ENCODE measurements at regions not wholly inside any gene's neighbourhood (a gene's known extent, or its start where the extent isn't known, plus 50 kb on each side); places are given as distances from the start of the nearest gene placed in this dataset.

DNA sequence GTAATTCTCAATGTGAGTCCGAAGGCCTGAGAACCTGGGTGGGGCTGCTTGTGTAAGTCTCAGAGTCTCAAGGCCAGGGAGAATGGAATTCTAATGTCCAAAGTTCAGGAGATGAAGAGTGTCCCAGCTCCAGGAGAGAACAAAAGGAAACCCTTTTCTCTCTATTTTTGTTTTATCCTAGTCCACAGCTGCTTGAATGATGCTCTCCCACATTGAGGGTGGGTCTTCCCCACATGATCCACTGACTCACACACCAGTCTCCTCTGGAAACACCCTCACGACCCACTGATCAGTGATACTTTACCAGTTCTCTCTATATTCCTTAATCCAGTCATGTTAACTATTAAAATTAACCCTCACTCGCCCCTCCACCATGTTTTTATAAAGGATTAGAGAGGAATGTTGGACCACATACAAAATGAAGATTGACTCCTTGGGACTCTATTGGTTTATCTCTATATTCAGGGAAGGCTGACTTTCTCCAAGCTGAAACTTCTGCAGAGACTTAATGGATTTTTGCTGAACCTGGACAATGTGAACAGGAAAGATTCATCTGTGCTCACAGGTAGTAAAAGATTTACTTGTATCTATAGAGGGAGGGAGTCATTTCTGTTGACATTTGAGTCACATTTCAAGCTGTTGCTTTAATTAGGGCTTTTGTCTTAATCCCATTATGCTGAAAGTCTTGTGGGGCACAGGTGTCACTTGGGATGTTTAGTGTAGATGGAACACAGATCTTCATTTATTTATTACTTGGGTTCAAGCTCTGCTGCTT lies 1061.0 kb upstream of the TMEM132C start:
- ATAC-seq (no peak), DNase-seq (no peak)
- Histone ChIP-seq H3K27me3 (peaks cover 0 to 13% (median 0%) of the 10 kb centered on the region in 9 donors), H3K4me3 (no peak overlapping the region), H3K36me3 (no peaks in the 10 kb centered on the region), H3K4me1 (no peaks in the 10 kb centered on the region), H3K9me3 (peaks cover 0 to 6% (median 0%) of the 10 kb centered on the region in 12 donors), H3K27ac (no peak overlapping the region)
- WGBS, 4 donors = 56 to 63% (median 59%) methylated on average over 3 of the region's 3 CpGs
- no peak for TF ChIP-seq POLR2A (IDR thresholded peaks at IDR 0.05)
- TF ChIP-seq, protein P1, sequence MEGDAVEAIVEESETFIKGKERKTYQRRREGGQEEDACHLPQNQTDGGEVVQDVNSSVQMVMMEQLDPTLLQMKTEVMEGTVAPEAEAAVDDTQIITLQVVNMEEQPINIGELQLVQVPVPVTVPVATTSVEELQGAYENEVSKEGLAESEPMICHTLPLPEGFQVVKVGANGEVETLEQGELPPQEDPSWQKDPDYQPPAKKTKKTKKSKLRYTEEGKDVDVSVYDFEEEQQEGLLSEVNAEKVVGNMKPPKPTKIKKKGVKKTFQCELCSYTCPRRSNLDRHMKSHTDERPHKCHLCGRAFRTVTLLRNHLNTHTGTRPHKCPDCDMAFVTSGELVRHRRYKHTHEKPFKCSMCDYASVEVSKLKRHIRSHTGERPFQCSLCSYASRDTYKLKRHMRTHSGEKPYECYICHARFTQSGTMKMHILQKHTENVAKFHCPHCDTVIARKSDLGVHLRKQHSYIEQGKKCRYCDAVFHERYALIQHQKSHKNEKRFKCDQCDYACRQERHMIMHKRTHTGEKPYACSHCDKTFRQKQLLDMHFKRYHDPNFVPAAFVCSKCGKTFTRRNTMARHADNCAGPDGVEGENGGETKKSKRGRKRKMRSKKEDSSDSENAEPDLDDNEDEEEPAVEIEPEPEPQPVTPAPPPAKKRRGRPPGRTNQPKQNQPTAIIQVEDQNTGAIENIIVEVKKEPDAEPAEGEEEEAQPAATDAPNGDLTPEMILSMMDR (IDR thresholded peaks at IDR 0.05) = no peak
- intact Hi-C loops (cut with DNase I) = no loop called here

DNA sequence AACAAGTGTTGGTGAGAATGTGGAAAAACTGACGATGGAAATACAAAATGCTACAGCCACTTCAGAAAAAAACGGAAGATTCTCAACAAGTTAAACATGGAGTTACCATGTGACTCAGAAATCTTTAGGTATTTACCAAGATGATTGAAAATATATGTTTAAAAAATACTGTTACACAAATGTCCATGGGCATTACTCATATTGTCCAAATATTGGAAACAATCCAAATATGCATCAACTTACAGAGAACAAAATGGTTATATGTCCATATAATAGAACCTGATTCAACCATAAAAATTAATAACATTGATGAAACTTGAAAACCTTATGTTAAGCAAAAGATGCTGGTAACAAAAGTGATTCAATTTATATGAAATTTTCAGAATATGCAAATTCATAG lies 1057.7 kb upstream of the TMEM132C start:
- no peaks in the 10 kb centered on the region for H3K4me1 ChIP-seq
- H3K36me3 ChIP-seq = no peaks in the 10 kb centered on the region
- no peak for ATAC-seq
- peaks cover 0 to 13% (median 0%) of the 10 kb centered on the region in 9 donors for H3K27me3 ChIP-seq
- DNase-seq = no peak
- TF ChIP-seq POLR2A (IDR thresholded peaks at IDR 0.05) = no peak
- TF ChIP-seq, protein P1 (IDR thresholded peaks at IDR 0.05) = no peak
- WGBS, 4 donors = 85 to 89% (median 87%) methylated on average over 2 of the region's 2 CpGs
- H3K4me3 ChIP-seq = no peak overlapping the region
- H3K9me3 ChIP-seq = no peaks in the 10 kb centered on the region
- intact Hi-C loops (cut with DNase I) = no loop called here
- H3K27ac ChIP-seq = no peak overlapping the region

DNA sequence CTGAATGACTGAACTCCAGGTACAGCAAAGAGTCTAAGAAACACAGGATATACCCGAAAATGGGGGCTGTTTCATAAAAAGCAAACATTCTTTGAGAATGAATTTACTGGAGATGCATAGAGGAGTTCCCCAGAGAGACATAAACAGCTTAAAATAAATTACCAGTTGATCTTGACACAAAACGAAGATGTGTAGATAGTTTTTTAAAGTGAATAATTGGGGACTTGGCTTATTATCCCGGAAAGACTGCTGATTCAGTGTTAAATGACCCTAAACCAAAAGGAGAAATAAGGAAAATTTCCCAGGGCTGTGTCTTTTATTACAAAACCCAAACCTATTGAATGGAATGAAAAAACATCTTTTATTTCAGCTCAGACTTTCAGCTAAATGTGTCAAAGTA lies 1052.8 kb upstream of the TMEM132C start:
- Histone ChIP-seq H3K4me1 (no peaks in the 10 kb centered on the region), H3K36me3 (no peaks in the 10 kb centered on the region), H3K4me3 (no peak overlapping the region), H3K27ac (no peak overlapping the region), H3K27me3 (peaks cover 0 to 4% (median 0%) of the 10 kb centered on the region in 9 donors), H3K9me3 (no peaks in the 10 kb centered on the region)
- intact Hi-C loops (cut with DNase I) = no loop called here
- DNase-seq = no peak
- 44 to 65% (median 50%) methylated on average over 3 of the region's 3 CpGs for WGBS, 4 donors
- TF ChIP-seq, protein P1 (IDR thresholded peaks at IDR 0.05) = no peak
- TF ChIP-seq POLR2A (IDR thresholded peaks at IDR 0.05) = no peak
- no peak for ATAC-seq

DNA sequence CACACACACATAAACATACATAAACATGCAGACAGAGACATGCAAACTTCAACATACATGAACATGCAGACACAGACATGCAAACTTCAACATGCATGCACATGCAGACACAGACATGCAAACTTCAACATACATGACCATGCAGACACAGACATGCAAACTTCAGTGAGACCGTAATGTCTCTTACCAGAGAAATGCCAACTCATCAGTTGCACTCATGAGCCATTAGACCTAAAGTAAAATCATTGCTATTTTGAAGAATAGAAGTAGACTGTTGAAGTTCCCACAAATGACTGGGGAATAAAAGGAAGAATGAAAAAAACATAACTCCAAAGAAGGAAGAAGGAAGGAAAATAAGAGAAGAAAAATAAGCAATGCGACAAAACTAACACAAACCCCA lies 1044.0 kb upstream of the TMEM132C start:
- Histone ChIP-seq H3K4me3 (no peak overlapping the region), H3K27ac (no peak overlapping the region), H3K4me1 (no peaks in the 10 kb centered on the region), H3K9me3 (no peaks in the 10 kb centered on the region), H3K36me3 (no peaks in the 10 kb centered on the region), H3K27me3 (peaks cover 0 to 5% (median 0%) of the 10 kb centered on the region in 9 donors)
- 88 to 99% (median 95%) methylated on average over 2 of the region's 2 CpGs for WGBS, 4 donors
- intact Hi-C loops (cut with DNase I) = no loop called here
- ATAC-seq (no peak), DNase-seq (no peak)
- TF ChIP-seq, protein P1 (IDR thresholded peaks at IDR 0.05) = no peak
- no peak for TF ChIP-seq POLR2A (IDR thresholded peaks at IDR 0.05)

Data from heart left ventricle (tissue), 16 donors.